ENCODE measurements at regions not wholly inside any gene's neighbourhood (a gene's known extent, or its start where the extent isn't known, plus 50 kb on each side); places are given as distances from the start of the nearest gene placed in this dataset.

DNA sequence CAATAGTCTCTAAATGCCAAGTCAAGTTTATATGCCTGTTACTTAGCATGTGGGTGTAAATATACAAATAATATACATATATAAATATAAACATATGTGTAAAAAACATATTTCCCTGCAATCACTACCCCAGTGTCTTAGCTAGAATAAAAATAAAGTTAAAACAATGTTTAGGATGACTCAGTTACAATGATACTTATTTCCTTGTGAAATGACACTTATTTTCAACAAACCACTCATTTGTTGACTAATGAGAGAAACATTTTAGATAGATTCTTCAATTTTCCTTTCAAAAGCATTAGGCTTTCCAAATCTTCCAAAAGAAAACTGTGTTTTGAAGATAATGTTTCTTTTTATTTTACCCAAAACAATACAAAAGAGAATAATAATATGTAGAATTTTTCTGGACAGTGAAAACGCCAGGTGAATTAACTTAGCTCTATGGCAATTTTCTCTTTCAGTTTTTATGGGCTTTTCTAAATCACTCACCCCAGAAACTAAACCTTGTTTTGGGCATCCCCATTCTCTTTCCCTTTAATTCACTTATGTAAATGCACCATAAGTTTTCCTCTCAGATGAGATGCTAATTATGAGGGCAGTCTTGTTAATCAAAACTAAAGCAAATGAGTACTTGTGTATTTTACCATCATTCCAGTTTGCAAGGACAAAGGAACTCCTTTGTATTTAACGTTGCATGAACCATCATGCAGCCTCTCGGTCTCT is 465.9 kb downstream of the BCAT1 start:
- DNase-seq (ENCODE audit: low read depth in 4 of 4, low spot score in 3 of 4): no peak

DNA sequence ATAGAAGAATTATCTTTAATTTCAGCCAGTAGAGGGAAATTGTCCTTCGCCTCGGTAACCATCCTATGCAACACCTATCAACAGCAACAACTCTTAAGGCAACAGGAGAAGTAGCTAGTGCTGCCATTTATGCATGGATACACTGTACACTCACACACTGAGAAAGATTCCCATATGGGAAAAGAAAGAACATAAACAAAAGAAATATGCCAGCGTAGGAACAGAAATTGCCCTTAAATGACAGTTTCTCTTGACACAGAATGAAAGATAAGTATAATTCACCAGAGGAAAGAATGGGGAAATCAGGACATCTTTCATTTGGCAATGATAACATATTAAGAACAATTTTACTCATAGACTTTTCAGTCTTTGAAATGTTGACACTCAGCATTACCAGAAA is 466.9 kb downstream of the BCAT1 start:
- DNase-seq (ENCODE audit: low read depth in 4 of 4, low spot score in 3 of 4): no peak

DNA sequence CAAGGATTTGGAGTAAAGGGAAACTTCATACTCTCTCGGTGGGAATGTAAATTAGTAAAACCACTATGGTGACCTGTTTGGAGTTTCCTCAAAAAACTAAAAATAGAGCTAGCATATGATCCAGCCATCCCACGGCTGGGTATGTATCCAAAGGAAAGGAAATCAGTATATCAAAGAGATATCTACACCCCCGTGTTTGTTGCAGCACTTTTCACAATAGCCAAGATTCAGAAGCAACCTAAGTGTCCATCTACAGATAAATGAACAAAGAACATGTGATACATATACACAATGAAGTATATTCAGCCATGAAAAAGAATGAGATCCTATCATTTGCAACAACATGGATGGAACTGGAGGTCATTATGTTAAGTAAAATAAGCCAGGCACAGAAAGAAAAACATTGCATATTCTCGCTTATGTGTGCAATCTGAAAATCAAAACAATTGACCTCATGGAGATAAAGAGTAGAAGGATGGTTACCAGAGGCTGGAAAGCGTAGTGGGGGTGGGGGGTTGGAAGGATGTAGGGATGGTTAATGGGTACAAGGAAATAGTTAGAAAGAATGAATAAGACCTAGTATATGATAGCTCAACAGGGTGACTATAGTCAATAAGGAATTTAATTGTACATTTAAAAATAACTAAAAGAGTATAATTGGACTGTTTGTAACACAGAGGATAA is 468.0 kb downstream of the BCAT1 start:
- DNase-seq (ENCODE audit: low read depth in 4 of 4, low spot score in 3 of 4): no peak

DNA sequence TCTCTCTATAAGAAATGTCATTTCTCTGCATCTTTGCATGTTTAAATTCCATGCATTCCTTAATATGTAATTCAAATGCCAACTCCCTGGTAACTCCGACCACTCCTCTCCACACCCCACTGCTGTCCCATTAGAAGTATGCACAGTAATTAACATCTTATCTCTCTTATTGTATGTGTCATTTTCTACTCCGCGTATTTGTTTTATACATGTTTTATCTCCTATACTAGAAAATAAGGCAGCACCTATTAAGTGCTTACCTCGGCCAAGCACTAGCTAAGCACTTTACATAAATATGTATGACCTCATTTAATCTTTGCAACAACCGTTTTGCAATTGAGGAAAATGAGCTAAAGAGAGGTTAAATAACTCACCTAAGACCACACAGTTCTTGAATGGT is 469.8 kb downstream of the BCAT1 start:
- no peak for DNase-seq (ENCODE audit: low read depth in 4 of 4, low spot score in 3 of 4)

DNA sequence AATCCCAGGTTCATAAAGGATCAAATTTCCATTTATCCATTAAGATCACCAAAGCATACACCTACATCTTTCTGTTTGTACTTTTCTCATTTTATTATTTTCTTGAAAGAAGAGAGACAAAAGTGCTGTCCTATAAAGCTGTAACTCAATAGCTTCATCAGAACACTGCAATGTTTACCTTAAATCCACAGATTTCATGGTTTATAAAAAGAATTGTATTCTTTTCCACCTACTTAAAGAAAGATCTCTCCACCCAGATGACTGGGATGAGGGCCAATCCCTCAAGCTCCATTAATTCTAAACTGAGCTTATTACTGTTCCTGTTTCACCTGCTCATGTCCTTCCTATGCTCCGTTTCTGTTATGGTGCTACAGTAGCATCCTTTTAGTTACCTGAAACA is 470.6 kb downstream of the BCAT1 start:
- no peak for DNase-seq (ENCODE audit: low read depth in 4 of 4, low spot score in 3 of 4)

DNA sequence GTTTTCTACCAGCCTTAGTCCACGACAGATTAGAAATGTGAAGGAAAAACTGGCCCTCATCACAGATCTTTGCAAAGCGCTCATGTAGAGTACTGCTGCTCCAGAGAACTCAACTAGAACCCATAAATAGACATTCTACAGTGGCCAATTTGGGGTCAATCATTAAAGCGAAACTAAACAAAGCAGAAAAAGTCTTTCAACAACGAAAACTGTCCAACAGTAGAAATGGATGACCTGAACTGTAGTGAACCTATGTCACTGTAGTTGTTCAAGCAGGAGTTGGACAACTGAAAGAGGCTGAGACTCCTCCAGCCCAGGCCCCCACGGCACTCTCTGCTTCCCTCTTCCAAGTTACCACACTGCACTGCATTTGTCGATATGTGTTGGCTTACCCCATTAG is 472.6 kb downstream of the BCAT1 start:
- no peak for DNase-seq (ENCODE audit: low read depth in 4 of 4, low spot score in 3 of 4)

DNA sequence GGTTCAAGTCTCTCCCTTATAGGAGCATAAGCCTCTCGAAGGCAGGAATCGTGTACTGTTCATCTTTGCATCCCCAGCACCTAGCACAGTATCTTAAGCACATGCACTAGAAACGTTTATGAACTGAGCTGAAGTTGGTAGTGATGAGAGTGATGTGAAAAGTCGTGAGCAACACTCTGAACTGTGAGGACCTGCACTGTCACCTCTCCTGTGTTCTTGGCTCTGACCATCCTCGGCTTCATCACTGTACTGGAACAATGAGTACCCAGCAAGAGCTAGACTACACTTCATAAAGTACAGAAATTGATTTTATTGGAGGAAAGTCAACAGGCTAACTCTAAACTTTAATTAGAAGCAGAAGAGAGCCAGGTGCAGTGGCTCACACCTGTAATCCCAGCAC is 473.6 kb downstream of the BCAT1 start:
- no peak for DNase-seq (ENCODE audit: low read depth in 4 of 4, low spot score in 3 of 4)

DNA sequence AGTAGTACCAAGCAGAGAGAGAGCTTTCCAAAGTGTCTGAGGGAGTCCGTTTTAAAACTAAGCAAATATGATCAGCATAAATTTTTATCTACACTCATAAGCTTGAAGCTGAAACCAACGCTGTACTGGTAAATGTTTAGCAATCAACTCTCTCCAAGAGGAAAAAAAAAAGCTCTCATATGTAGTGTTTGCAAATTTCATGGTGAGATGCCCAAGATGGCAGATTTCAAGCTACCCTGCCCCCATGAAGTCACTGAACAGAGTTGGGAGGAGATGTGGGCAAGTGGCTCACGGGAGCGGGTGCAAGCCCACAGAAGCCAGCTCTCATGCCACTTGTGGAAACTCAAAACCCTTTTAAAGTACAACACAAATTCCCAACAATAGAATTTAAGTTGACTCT is 475.8 kb downstream of the BCAT1 start:
- DNase-seq (ENCODE audit: low read depth in 4 of 4, low spot score in 3 of 4): no peak

DNA sequence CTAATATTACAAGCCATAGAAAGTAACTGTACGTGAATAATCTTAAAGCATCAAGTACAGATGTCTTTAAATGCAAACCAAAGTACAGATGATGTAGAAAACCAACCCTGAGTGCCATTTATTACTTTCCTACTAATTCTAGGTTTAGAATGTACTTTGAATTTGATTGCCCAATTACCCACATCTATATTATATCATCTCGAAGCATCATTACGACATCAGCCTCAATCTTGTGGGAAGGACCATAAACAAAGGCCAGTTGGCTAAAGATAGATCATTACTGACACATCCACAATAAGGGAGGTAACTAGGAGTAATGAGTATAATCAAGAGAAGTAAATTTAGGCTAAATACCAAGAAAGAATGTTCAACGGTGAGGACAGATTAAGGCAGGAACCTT is 478.9 kb downstream of the BCAT1 start:
- DNase-seq (ENCODE audit: low read depth in 4 of 4, low spot score in 3 of 4): no peak

DNA sequence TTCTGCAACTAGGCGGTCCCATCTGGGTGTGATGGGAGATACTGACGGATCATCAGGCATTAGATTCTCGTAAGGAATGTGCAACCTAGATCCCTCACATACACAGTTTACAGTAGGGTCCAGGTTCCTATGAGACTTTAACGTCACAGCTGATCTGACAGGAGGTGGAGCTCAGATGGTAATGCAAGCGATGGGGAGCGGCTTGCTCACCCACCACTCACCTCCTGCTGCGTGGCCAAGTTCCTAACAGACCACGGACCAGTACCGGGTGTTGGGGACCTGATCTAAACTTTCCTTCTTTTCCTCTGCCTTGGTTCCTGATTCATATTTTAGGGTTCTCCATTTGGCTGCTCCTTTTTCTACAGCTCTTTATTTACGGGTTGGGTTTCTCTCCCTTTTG is 479.8 kb downstream of the BCAT1 start:
- DNase-seq (ENCODE audit: low read depth in 4 of 4, low spot score in 3 of 4): no peak

DNA sequence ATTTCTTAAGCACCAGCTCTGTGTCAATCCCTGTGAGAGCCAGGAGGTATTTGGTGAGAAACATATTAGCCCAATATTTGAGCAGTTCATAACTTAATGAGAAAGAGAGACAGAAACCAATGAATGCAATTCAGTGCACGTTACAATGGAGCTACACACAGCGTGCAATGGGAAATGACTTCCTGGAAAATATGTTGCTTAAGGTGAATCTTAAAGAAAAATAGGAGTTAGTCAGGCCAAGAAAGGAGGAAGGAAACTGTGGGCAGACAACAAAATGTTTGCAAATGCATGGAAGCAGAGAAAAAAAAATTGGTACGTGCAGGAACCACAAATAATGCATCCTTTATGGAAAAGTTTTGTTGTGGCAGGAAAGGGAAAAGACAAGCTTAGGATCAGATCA is 481.7 kb downstream of the BCAT1 start:
- no peak for DNase-seq (ENCODE audit: low read depth in 4 of 4, low spot score in 3 of 4)

DNA sequence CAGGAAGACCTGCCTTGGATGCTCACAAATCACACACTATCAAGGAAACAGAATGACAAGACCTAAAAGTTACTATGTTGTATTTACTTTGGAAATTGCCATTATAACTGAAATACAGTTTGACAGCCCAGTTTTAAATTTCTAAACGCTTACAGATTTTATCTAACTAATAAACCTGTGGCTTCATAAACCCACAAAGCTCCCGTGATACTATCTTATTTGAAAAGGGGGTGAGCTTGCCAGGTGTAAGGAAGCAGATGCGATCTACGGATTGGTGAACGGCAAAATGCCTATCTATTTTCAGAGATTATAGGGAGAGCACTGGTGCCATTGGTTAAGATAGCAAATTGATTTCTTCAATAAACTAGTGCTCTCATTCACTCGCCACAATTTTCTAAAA is 485.5 kb downstream of the BCAT1 start:
- DNase-seq (ENCODE audit: low read depth in 4 of 4, low spot score in 3 of 4): no peak

DNA sequence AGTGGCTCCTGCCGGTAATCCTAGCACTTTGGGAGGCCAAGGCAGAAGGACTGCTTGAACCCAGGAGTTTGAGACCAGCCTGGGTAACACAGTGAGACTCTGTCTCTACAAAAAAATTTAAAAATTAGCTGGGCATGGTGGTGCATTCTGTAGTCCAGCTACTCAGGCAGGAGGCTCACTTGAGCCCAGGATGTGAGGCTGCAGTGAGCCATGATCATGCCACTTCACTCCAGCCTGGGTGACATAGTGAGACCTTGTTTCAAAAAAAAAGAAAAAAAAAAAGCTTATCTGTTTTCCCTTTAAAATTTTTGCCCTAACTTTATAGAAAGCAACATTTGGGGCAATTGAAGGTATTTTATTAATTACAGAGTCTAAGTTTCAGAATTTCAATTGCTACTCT is 486.0 kb downstream of the BCAT1 start:
- no peak for DNase-seq (ENCODE audit: low read depth in 4 of 4, low spot score in 3 of 4)

DNA sequence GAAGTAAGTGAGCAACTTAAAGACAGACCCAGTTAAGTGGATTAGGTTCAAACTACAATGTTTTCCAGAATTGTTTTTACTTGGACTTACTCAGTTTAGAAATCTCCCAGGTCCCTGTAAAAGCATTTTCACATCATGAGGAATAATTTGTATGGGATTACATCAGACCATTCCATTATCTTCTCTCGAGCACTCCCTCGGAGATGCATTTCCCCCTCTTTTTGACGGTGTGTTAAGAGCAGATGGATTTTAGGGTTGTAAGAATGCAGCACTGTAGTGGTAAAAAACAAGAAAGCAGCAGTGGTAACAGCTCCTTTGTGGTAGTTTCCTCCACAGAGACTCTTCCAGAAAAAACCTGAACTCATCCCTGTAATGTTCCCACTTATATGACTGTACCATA is 488.4 kb downstream of the BCAT1 start:
- DNase-seq (ENCODE audit: low read depth in 4 of 4, low spot score in 3 of 4): no peak

DNA sequence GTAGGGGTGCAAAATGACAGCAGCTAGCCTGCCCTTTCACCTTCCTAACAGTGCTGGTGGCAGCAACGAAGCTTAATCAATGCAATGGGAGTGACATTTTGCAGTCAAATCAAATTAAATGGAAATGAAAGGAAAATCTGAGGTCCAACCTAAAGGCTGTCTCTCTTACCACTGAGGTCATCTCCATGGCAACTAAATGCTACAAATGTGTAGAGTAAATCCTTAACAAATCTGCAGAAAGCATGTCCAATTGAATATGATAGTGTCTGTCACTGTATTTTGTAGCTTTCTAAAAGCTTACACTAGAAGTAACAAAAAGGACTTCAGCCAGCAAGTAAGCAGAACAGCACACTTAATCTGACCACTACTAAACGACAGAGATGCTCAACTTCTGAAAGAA is 488.8 kb downstream of the BCAT1 start:
- no peak for DNase-seq (ENCODE audit: low read depth in 4 of 4, low spot score in 3 of 4)

DNA sequence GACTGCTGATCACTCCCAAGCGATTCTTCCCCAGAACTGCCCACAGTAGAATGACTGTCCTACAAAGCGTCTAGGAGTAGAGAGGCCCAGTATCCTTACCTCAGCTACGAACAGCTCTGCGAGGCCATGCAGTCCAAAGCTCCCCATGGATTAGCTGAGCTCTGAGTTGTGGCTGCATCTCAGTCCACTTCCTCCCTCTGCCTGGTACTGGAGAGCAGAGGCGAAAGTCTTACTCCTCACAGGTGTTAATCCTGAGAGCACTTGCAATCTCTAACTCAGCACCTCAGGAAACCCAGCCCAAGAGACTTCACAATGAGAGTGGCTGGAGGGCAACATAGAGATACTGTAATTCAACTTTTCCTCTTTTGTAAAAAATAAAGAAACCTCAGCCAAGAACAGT is 493.1 kb downstream of the BCAT1 start:
- DNase-seq (ENCODE audit: low read depth in 4 of 4, low spot score in 3 of 4): no peak

DNA sequence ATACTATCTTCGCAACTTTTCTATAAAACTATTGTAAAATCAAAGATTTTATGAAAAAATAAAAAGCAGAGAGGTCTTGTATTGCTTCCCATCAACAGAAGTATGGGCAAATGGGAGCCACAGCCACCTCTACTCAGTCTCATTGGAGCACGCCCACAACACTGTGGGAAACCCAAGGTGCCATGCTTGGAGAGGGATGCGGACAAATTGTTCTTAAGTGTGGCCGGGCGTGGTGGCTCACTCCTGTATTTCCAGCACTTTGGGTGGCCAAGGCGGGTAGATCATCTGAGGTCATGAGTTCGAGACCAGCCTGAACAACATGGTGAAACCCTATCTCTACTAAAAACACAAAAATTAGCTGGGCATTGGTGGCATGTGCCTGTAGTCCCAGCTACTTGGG is 498.2 kb upstream of the SOX5 start:
- DNase-seq (ENCODE audit: low read depth in 4 of 4, low spot score in 3 of 4): no peak

DNA sequence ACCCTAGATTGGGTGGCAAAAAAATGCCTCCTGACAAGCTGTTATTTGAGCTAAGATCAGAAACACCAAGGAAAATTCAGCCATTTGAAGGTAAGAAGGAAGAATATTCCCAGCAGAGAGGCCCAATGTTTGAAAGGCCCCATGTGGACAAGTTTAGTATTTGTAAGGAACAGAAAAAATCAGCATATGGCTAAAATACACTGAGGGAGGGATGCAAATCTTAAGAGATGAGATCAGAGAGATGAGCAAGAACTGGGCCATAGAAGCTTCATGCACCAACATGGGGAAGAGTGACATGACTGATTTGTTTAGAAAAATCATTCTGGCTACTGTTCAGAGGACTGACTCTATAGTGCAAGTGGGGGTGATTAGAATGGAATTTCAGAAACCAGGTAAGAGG is 496.8 kb upstream of the SOX5 start:
- DNase-seq (ENCODE audit: low read depth in 4 of 4, low spot score in 3 of 4): no peak

DNA sequence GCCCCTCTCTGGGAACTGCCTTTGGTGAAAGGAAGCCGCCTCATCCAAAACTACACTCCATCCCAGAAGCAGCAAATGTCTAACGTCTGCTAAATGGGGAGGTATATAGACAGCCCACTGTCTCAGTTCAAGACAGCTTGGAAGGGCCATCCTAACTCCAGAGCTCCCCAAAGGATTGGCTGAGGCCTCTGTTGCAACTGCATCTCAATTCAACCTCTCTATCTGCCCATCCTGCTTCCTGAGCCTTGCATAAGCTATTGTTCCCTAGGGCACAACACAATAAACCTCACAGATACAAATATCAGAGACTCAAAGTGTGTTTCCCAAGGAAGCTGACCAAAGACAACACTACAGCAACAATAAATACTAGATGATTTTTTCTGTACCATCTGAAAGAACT is 495.2 kb upstream of the SOX5 start:
- DNase-seq (ENCODE audit: low read depth in 4 of 4, low spot score in 3 of 4): no peak

DNA sequence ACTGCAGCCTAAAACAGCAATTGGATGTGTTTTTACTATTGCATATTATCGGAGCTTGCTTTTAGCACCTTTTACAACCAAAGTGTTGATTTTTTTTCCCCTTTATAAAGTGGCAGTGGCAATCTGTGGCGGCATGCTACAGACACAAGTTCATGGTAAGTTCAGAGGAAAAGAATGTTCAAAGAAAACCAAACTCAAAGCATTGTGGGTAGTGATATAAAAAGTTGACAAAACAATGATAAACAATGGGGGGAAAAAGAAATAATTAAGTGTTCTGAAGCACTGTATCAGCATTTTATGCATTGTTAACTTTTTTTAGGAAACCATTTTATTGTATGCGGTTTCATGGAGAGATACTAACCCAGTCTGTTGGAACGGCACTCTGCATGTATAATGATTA is 492.0 kb upstream of the SOX5 start:
- no peak for DNase-seq (ENCODE audit: low read depth in 4 of 4, low spot score in 3 of 4)

DNA sequence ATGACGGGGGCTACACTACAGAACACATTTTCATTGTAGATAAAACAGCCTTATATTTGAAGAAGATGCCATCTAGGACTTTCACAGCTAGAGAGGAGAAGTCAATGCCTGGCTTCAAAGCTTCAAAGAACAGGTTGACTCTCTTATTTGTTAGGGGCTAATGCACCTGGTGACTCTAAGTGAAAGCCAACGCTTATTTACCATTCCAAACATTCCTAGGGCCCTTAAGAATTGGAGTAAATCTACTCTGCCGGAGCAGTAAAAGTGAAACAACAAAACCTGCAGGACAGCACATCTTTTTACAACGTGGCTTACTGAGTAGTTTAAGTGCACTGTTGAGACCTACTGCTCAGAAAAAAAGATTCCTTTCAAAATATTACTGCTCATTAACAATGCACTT is 487.2 kb upstream of the SOX5 start:
- no peak for DNase-seq (ENCODE audit: low read depth in 4 of 4, low spot score in 3 of 4)

DNA sequence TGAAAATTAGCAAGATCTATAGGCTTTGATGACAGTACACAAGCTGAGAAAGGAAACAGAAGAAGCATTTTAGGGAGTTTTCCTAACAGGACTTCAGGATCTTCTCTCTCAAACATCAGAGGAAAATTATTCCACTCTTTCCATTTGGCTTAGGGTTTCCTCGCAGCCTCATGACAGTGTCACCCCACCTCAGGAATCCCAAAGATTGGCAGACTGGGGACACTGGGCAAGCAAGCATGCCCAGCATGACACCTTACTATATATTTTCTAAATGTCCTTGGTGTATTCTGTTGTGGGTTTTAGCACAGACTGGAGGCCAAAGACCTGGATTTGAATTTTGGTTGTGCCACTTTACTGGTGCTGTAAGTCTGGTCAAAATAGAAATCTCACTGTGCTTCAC is 482.4 kb upstream of the SOX5 start:
- DNase-seq (ENCODE audit: low read depth in 4 of 4, low spot score in 3 of 4): no peak

DNA sequence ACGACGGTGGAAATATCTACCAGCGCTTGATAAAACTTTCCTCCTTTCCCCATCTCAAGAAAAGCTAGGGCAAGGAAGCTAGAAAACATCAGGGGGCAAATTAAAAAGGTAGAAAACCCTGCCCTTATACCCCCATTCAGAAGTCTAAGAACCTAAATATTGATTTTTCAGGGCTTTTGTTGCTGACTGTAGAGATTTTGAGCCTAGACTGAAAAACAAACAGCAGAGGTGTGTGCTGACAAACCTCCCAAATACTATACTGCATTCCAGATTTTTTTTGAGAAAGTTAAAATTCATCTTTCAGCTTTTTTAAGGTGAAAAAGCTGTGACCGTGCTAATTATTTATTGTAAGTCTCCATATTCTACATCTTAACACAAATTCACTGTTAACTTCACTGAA is 478.3 kb upstream of the SOX5 start:
- DNase-seq (ENCODE audit: low read depth in 4 of 4, low spot score in 3 of 4): no peak

All from left renal pelvis (tissue), 4 donors.